ENCODE measurements at regions not wholly inside any gene's neighbourhood (a gene's known extent, or its start where the extent isn't known, plus 50 kb on each side); places are given as distances from the start of the nearest gene placed in this dataset.
"Not testable (repeated sequence)": the region's sequence is repeated elsewhere in the genome, so short reads cannot be mapped to it uniquely, and the experiment has no call there.

GRCh38 chr3:78079514-78079913, 1039.6 kb downstream of the ROBO2 start:
- DNase-seq (ENCODE audit: low read depth, low spot score): no peak

GRCh38 chr3:78086150-78086549, 1046.3 kb downstream of the ROBO2 start:
- no peak for DNase-seq (ENCODE audit: low read depth, low spot score)

GRCh38 chr3:78087134-78087533, 1047.2 kb downstream of the ROBO2 start:
- no peak for DNase-seq (ENCODE audit: low read depth, low spot score)

GRCh38 chr3:78088006-78088405, 1048.1 kb downstream of the ROBO2 start:
- DNase-seq (ENCODE audit: low read depth, low spot score): no peak

- no peak for DNase-seq (ENCODE audit: low read depth, low spot score)
Measured at GRCh38 chr3:78090382-78090781, 1050.5 kb downstream of the ROBO2 start.

GRCh38 chr3:78091478-78092119, 1051.7 kb downstream of the ROBO2 start:
- DNase-seq (ENCODE audit: low read depth, low spot score): no peak

GRCh38 chr3:78092574-78092973, 1052.7 kb downstream of the ROBO2 start:
- DNase-seq (ENCODE audit: low read depth, low spot score): not testable (repeated sequence)

- no peak for DNase-seq (ENCODE audit: low read depth, low spot score)
Measured at GRCh38 chr3:78096488-78097255, 1056.8 kb downstream of the ROBO2 start.

GRCh38 chr3:78098367-78098766, 1058.5 kb downstream of the ROBO2 start:
- DNase-seq (ENCODE audit: low read depth, low spot score): no peak

- no peak for DNase-seq (ENCODE audit: low read depth, low spot score)
Measured at GRCh38 chr3:78101384-78101783, 1061.5 kb downstream of the ROBO2 start.

- DNase-seq (ENCODE audit: low read depth, low spot score): not testable (repeated sequence)
Measured at GRCh38 chr3:78108269-78108961, 1068.5 kb downstream of the ROBO2 start.

GRCh38 chr3:78112291-78113010, 1072.6 kb downstream of the ROBO2 start:
- DNase-seq (ENCODE audit: low read depth, low spot score): no peak

GRCh38 chr3:78115983-78116382, 1076.1 kb downstream of the ROBO2 start:
- DNase-seq (ENCODE audit: low read depth, low spot score): no peak

- no peak for DNase-seq (ENCODE audit: low read depth, low spot score)
Measured at GRCh38 chr3:78116874-78117273, 1077.0 kb downstream of the ROBO2 start.

- DNase-seq (ENCODE audit: low read depth, low spot score): no peak
Measured at GRCh38 chr3:78123058-78123457, 1083.2 kb downstream of the ROBO2 start.

GRCh38 chr3:78129707-78130106, 1089.8 kb downstream of the ROBO2 start:
- DNase-seq (ENCODE audit: low read depth, low spot score): no peak

GRCh38 chr3:78130741-78131290, 1090.9 kb downstream of the ROBO2 start:
- DNase-seq (ENCODE audit: low read depth, low spot score): no peak

GRCh38 chr3:78134496-78134895, 1094.6 kb downstream of the ROBO2 start:
- DNase-seq (ENCODE audit: low read depth, low spot score): no peak

GRCh38 chr3:78139166-78139565, 1099.3 kb downstream of the ROBO2 start:
- peak; percentile 56 for DNase-seq (ENCODE audit: low read depth, low spot score)

GRCh38 chr3:78140274-78140673, 1100.4 kb downstream of the ROBO2 start:
- no peak for DNase-seq (ENCODE audit: low read depth, low spot score)

GRCh38 chr3:78140866-78141265, 1101.0 kb downstream of the ROBO2 start:
- no peak for DNase-seq (ENCODE audit: low read depth, low spot score)
